GM19455 (cell line): ENCODE measurements at regions not wholly inside any gene's neighbourhood (a gene's known extent, or its start where the extent isn't known, plus 50 kb on each side); places are given as distances from the start of the nearest gene placed in this dataset.
A peak's percentile ranks its signal among the peaks of the same experiment; 100 is the strongest.

Experiments used
- ATAC-seq: cut with Tn5 transposase; IDR thresholded peaks from one replicate; pipeline ENCODE4 v1.9.1; 2021; ENCODE audit not compliant: unreplicated experiment

- ATAC-seq = no peak
These were observed 188.8 kb upstream of the PAPPA start for GRCh38 chr9:115964710-115965347.

GRCh38 chr9:115966660-115967059, 186.9 kb upstream of the PAPPA start:
- no peak for ATAC-seq

GRCh38 chr9:115969096-115969495, 184.5 kb upstream of the PAPPA start:
- ATAC-seq = no peak

GRCh38 chr9:115972362-115972761, 181.2 kb upstream of the PAPPA start:
- ATAC-seq = no peak

- ATAC-seq = no peak
These were observed 180.6 kb upstream of the PAPPA start for GRCh38 chr9:115972843-115973595.

GRCh38 chr9:115976781-115977180, 176.8 kb upstream of the PAPPA start:
- no peak for ATAC-seq

GRCh38 chr9:115978091-115978490, 175.5 kb upstream of the PAPPA start:
- no peak for ATAC-seq

- no peak for ATAC-seq
These were observed 174.9 kb upstream of the PAPPA start for GRCh38 chr9:115978659-115979096.

- ATAC-seq = no peak
These were observed 173.5 kb upstream of the PAPPA start for GRCh38 chr9:115980054-115980453.

- no peak for ATAC-seq
These were observed 173.1 kb upstream of the PAPPA start for GRCh38 chr9:115980502-115980901.

GRCh38 chr9:115980976-115981375, 172.6 kb upstream of the PAPPA start:
- ATAC-seq = no peak

- ATAC-seq = no peak
These were observed 170.2 kb upstream of the PAPPA start for GRCh38 chr9:115983366-115983765.

- ATAC-seq = no peak
These were observed 167.9 kb upstream of the PAPPA start for GRCh38 chr9:115985657-115986056.

GRCh38 chr9:115986508-115986907, 167.1 kb upstream of the PAPPA start:
- no peak for ATAC-seq

- ATAC-seq = no peak
These were observed 164.9 kb upstream of the PAPPA start for GRCh38 chr9:115988701-115989100.

- no peak for ATAC-seq
These were observed 163.8 kb upstream of the PAPPA start for GRCh38 chr9:115989831-115990230.

GRCh38 chr9:115992834-115993233, 160.8 kb upstream of the PAPPA start:
- no peak for ATAC-seq

- ATAC-seq = no peak
These were observed 155.7 kb upstream of the PAPPA start for GRCh38 chr9:115997923-115998322.

GRCh38 chr9:115998666-115999065, 154.9 kb upstream of the PAPPA start:
- ATAC-seq = no peak

GRCh38 chr9:115999498-115999897, 154.1 kb upstream of the PAPPA start:
- ATAC-seq = no peak

- peak; percentile 76 for ATAC-seq
These were observed 152.8 kb upstream of the PAPPA start for GRCh38 chr9:116000748-116001329.

- ATAC-seq = no peak
These were observed 151.4 kb upstream of the PAPPA start for GRCh38 chr9:116002181-116002580.
